DND-41 (cell line): ENCODE measurements at regions not wholly inside any gene's neighbourhood (a gene's known extent, or its start where the extent isn't known, plus 50 kb on each side); places are given as distances from the start of the nearest gene placed in this dataset.

Experiments used
- ATAC-seq: fragments of 200-7000 bp; cut with Tn5 transposase; 3 replicates; pipeline ENCODE4 v1.9.1; 2021; ENCODE audit warnings: low read depth; ENCODE audit not compliant: insufficient read depth
- DNase-seq: peaks from one replicate; pipeline ENCODE4 v3.0.0-alpha.2; 2020
- H2AFZ ChIP-seq: 2 replicates; pipeline ENCODE4 v1.6.0; 2012; ENCODE audit warnings: low read depth, low read length
- H3K27ac ChIP-seq: 2 replicates; pipeline ENCODE4 v1.5.1; 2012; ENCODE audit warnings: low read length, inconsistent platforms
- H3K27me3 ChIP-seq: fragments of 200-600 bp; sonication (generic); 2 replicates; pipeline ENCODE4 v1.6.0; 2012; ENCODE audit warnings: low read length, mild to moderate bottlenecking, inconsistent platforms; ENCODE audit not compliant: insufficient read depth, poor library complexity
- H3K36me3 ChIP-seq: 2 replicates; pipeline ENCODE4 v1.5.1; 2012; ENCODE audit warnings: low read length, inconsistent platforms; ENCODE audit not compliant: insufficient read depth
- H3K4me1 ChIP-seq: 2 replicates; pipeline ENCODE4 v1.5.1; 2012; ENCODE audit warnings: mild to moderate bottlenecking, low read length; ENCODE audit not compliant: insufficient read depth
- H3K4me2 ChIP-seq: 2 replicates; pipeline ENCODE4 v1.6.0; 2012; ENCODE audit warnings: mild to moderate bottlenecking, moderate library complexity, low read length, inconsistent platforms; ENCODE audit not compliant: insufficient read depth
- H3K4me3 ChIP-seq, 2 experiments: fragments of 200-600 bp in 1 of 2; shearing (Covaris generic) in 1 of 2; 2 replicates each; pipeline ENCODE4 v1.5.1; 2012 to 2016; ENCODE audit warnings: inconsistent platforms in 2 of 2, low read length in 2 of 2, mild to moderate bottlenecking in 2 of 2, low read depth in 1 of 2, moderate library complexity in 1 of 2
- H3K79me2 ChIP-seq: 2 replicates; pipeline ENCODE4 v1.6.0; 2012; ENCODE audit warnings: low read length, inconsistent platforms; ENCODE audit not compliant: insufficient read depth
- H3K9ac ChIP-seq: 2 replicates; pipeline ENCODE4 v1.6.0; 2012; ENCODE audit warnings: low read depth, mild to moderate bottlenecking, inconsistent platforms, low read length, moderate library complexity
- H3K9me3 ChIP-seq: 2 replicates; pipeline ENCODE4 v1.5.1; 2012; ENCODE audit warnings: low read length, moderate library complexity, mild to moderate bottlenecking, inconsistent platforms; ENCODE audit not compliant: insufficient read depth, severe bottlenecking
- H4K20me1 ChIP-seq: 2 replicates; pipeline ENCODE4 v1.6.0; 2012; ENCODE audit warnings: low read length; ENCODE audit not compliant: insufficient read depth
- CTCF ChIP-seq: IDR thresholded peaks from 2 replicates; pipeline ENCODE4 v1.5.1; 2012; ENCODE audit warnings: borderline replicate concordance, low read length, moderate library complexity, mild to moderate bottlenecking; ENCODE audit not compliant: poor library complexity, severe bottlenecking; ENCODE audit errors: extremely low read depth
- EZH2 ChIP-seq: IDR thresholded peaks from 3 replicates; pipeline ENCODE4 v1.6.1; 2012; ENCODE audit warnings: borderline replicate concordance, low read depth, mild to moderate bottlenecking, moderate library complexity, low read length, inconsistent platforms; ENCODE audit not compliant: severe bottlenecking

GRCh38 chr9:121563881-121564460, 64.3 kb upstream of the GGTA1 start:
- H3K79me2 ChIP-seq = no peaks in the 10 kb centered on the region
- H2AFZ ChIP-seq = no peak overlapping the region
- H3K4me1 ChIP-seq = no peaks in the 10 kb centered on the region
- H3K4me2 ChIP-seq = no peak overlapping the region
- no peak overlapping the region for H3K9ac ChIP-seq
- TF ChIP-seq CTCF = no peak
- no peak for TF ChIP-seq EZH2
- ATAC-seq (no peak), DNase-seq (no peak)
- H3K36me3 ChIP-seq = no peaks in the 10 kb centered on the region
- no peaks in the 10 kb centered on the region; the same call in 1 of the 2 replicates for H4K20me1 ChIP-seq
- H3K27ac ChIP-seq = no peak overlapping the region
- no peaks in the 10 kb centered on the region for H3K27me3 ChIP-seq
- no peaks in the 10 kb centered on the region for H3K9me3 ChIP-seq
- H3K4me3 ChIP-seq = no peak overlapping the region

GRCh38 chr9:121564504-121565260, 65.0 kb upstream of the GGTA1 start:
- Histone ChIP-seq H4K20me1 (no peaks in the 10 kb centered on the region; the same call in 1 of the 2 replicates), H3K27ac (no peak overlapping the region), H2AFZ (no peak overlapping the region), H3K79me2 (no peaks in the 10 kb centered on the region), H3K9me3 (no peaks in the 10 kb centered on the region), H3K36me3 (no peaks in the 10 kb centered on the region), H3K27me3 (no peaks in the 10 kb centered on the region), H3K4me3 (no peak overlapping the region), H3K9ac (no peak overlapping the region), H3K4me2 (no peak overlapping the region), H3K4me1 (no peaks in the 10 kb centered on the region)
- no peak for DNase-seq
- no peak for ATAC-seq
- TF ChIP-seq EZH2 (no peak), CTCF (no peak)

- no peak for TF ChIP-seq EZH2
- TF ChIP-seq CTCF = no peak
- ATAC-seq (no peak), DNase-seq (no peak)
- H3K79me2 ChIP-seq = no peaks in the 10 kb centered on the region
- H3K36me3 ChIP-seq = no peaks in the 10 kb centered on the region
- no peaks in the 10 kb centered on the region; the same call in 1 of the 2 replicates for H4K20me1 ChIP-seq
- no peak overlapping the region for H3K4me3 ChIP-seq
- H3K9me3 ChIP-seq = no peaks in the 10 kb centered on the region
- no peak overlapping the region for H3K9ac ChIP-seq
- H3K4me1 ChIP-seq = no peaks in the 10 kb centered on the region
- no peak overlapping the region for H2AFZ ChIP-seq
- peaks cover 3% of the 10 kb centered on the region for H3K27me3 ChIP-seq
- no peak overlapping the region for H3K4me2 ChIP-seq
- H3K27ac ChIP-seq = no peak overlapping the region
Measured at GRCh38 chr9:121566481-121567465, 67.1 kb upstream of the GGTA1 start.
